Effector memory CD4-positive, alpha-beta T cell (primary cell): ENCODE measurements at regions not wholly inside any gene's neighbourhood (a gene's known extent, or its start where the extent isn't known, plus 50 kb on each side); places are given as distances from the start of the nearest gene placed in this dataset.
"Not testable (repeated sequence)": the region's sequence is repeated elsewhere in the genome, so short reads cannot be mapped to it uniquely, and the experiment has no call there.

Experiments
- DNase-seq, 3 donors: peaks; one replicate each; pipeline ENCODE4 v3.0.0-alpha.2; 2020
- H3K27ac ChIP-seq: 2 replicates; pipeline ENCODE4 v1.7.0; 2013; ENCODE audit warnings: mild to moderate bottlenecking, low read length, moderate library complexity; ENCODE audit not compliant: insufficient read depth, poor library complexity, severe bottlenecking
- H3K27me3 ChIP-seq: replicated peaks from 2 replicates; pipeline ENCODE4 v1.7.0; 2013; ENCODE audit warnings: mild to moderate bottlenecking, low read length; ENCODE audit not compliant: insufficient read depth, control insufficient read depth, poor library complexity, severe bottlenecking
- H3K36me3 ChIP-seq: 2 replicates; pipeline ENCODE4 v1.7.0; 2013; ENCODE audit warnings: mild to moderate bottlenecking, low read length, moderate library complexity; ENCODE audit not compliant: control insufficient read depth, insufficient read depth
- H3K4me1 ChIP-seq: 2 replicates; pipeline ENCODE4 v1.7.0; 2013; ENCODE audit warnings: low read length, mild to moderate bottlenecking; ENCODE audit not compliant: control insufficient read depth, insufficient read depth, poor library complexity, severe bottlenecking
- H3K4me3 ChIP-seq: 2 replicates; pipeline ENCODE4 v1.7.0; 2013; ENCODE audit warnings: low read length, low read depth, mild to moderate bottlenecking; ENCODE audit not compliant: insufficient read depth, poor library complexity, severe bottlenecking
- H3K9me3 ChIP-seq: 2 replicates; pipeline ENCODE4 v1.7.0; 2013; ENCODE audit warnings: mild to moderate bottlenecking, low read length, moderate library complexity; ENCODE audit not compliant: control insufficient read depth

GRCh38 chr3:144801890-144802289, 830.3 kb downstream of the DIPK2A start:
- DNase-seq = no peak
- no peak overlapping the region for H3K4me3 ChIP-seq
- H3K4me1 ChIP-seq = no peaks in the 10 kb centered on the region
- no peaks in the 10 kb centered on the region for H3K9me3 ChIP-seq
- H3K36me3 ChIP-seq = no peaks in the 10 kb centered on the region
- no peak overlapping the region for H3K27ac ChIP-seq
- no peaks in the 10 kb centered on the region for H3K27me3 ChIP-seq

GRCh38 chr3:144809380-144809779, 837.8 kb downstream of the DIPK2A start:
- H3K9me3 ChIP-seq = no peaks in the 10 kb centered on the region
- no peaks in the 10 kb centered on the region for H3K4me1 ChIP-seq
- H3K27ac ChIP-seq = no peak overlapping the region
- H3K27me3 ChIP-seq = no peaks in the 10 kb centered on the region
- no peaks in the 10 kb centered on the region for H3K36me3 ChIP-seq
- no peak overlapping the region for H3K4me3 ChIP-seq
- no peak for DNase-seq

GRCh38 chr3:144810160-144810559, 838.5 kb downstream of the DIPK2A start:
- no peak for DNase-seq
- no peaks in the 10 kb centered on the region for H3K9me3 ChIP-seq
- H3K27me3 ChIP-seq = no peaks in the 10 kb centered on the region
- no peaks in the 10 kb centered on the region for H3K36me3 ChIP-seq
- H3K27ac ChIP-seq = no peak overlapping the region
- no peaks in the 10 kb centered on the region for H3K4me1 ChIP-seq
- H3K4me3 ChIP-seq = no peak overlapping the region

GRCh38 chr3:144815655-144816054, 844.0 kb downstream of the DIPK2A start:
- H3K27ac ChIP-seq = no peak overlapping the region
- H3K4me3 ChIP-seq = no peak overlapping the region
- no peaks in the 10 kb centered on the region for H3K4me1 ChIP-seq
- H3K9me3 ChIP-seq = no peaks in the 10 kb centered on the region
- no peaks in the 10 kb centered on the region for H3K36me3 ChIP-seq
- H3K27me3 ChIP-seq = no peaks in the 10 kb centered on the region
- DNase-seq = no peak

GRCh38 chr3:144816323-144816722, 844.7 kb downstream of the DIPK2A start:
- Histone ChIP-seq H3K4me3 (no peak overlapping the region), H3K4me1 (no peaks in the 10 kb centered on the region), H3K36me3 (no peaks in the 10 kb centered on the region), H3K27ac (no peak overlapping the region), H3K9me3 (no peaks in the 10 kb centered on the region), H3K27me3 (no peaks in the 10 kb centered on the region)
- no peak for DNase-seq

GRCh38 chr3:144818973-144819372, 847.4 kb downstream of the DIPK2A start:
- no peaks in the 10 kb centered on the region for H3K4me1 ChIP-seq
- H3K9me3 ChIP-seq = no peaks in the 10 kb centered on the region
- H3K27ac ChIP-seq = no peak overlapping the region
- H3K27me3 ChIP-seq = no peaks in the 10 kb centered on the region
- no peak for DNase-seq
- H3K36me3 ChIP-seq = no peaks in the 10 kb centered on the region
- H3K4me3 ChIP-seq = no peak overlapping the region

- DNase-seq, H3K27me3 ChIP-seq, H3K27ac ChIP-seq, H3K4me1 ChIP-seq, H3K36me3 ChIP-seq, H3K4me3 ChIP-seq, H3K9me3 ChIP-seq: not testable (repeated sequence)
Observed at GRCh38 chr3:144820232-144820631, 848.6 kb downstream of the DIPK2A start.

GRCh38 chr3:144820726-144821125, 849.1 kb downstream of the DIPK2A start:
- no peaks in the 10 kb centered on the region for H3K27me3 ChIP-seq
- H3K36me3 ChIP-seq = no peaks in the 10 kb centered on the region
- H3K4me3 ChIP-seq = no peak overlapping the region
- no peaks in the 10 kb centered on the region for H3K9me3 ChIP-seq
- no peaks in the 10 kb centered on the region for H3K4me1 ChIP-seq
- no peak overlapping the region for H3K27ac ChIP-seq
- no peak for DNase-seq

GRCh38 chr3:144821583-144821982, 850.0 kb downstream of the DIPK2A start:
- Histone ChIP-seq H3K4me1 (no peaks in the 10 kb centered on the region), H3K27me3 (no peaks in the 10 kb centered on the region), H3K27ac (no peak overlapping the region), H3K4me3 (no peak overlapping the region), H3K36me3 (no peaks in the 10 kb centered on the region), H3K9me3 (no peaks in the 10 kb centered on the region)
- DNase-seq = no peak

- Histone ChIP-seq H3K9me3 (no peaks in the 10 kb centered on the region), H3K27me3 (no peaks in the 10 kb centered on the region), H3K4me3 (no peak overlapping the region), H3K4me1 (no peaks in the 10 kb centered on the region), H3K27ac (no peak overlapping the region), H3K36me3 (no peaks in the 10 kb centered on the region)
- DNase-seq = no peak
Observed at GRCh38 chr3:144822671-144823070, 851.0 kb downstream of the DIPK2A start.
